GM06990 (cell line): ENCODE measurements at regions not wholly inside any gene's neighbourhood (a gene's known extent, or its start where the extent isn't known, plus 50 kb on each side); places are given as distances from the start of the nearest gene placed in this dataset.
"Not testable (repeated sequence)": the region's sequence is repeated elsewhere in the genome, so short reads cannot be mapped to it uniquely, and the experiment has no call there.

Experiments used
- DNase-seq: peaks from one replicate; pipeline ENCODE4 v3.0.0-alpha.2; 2011; ENCODE audit not compliant: insufficient read length; ENCODE audit errors: extremely low read depth
- H3K27me3 ChIP-seq: replicated peaks from 2 replicates; pipeline ENCODE4 v1.6.0; 2011; ENCODE audit warnings: low read length; ENCODE audit not compliant: control insufficient read depth, insufficient read depth
- H3K36me3 ChIP-seq: 2 replicates; pipeline ENCODE4 v1.5.1; 2011; ENCODE audit warnings: low read length; ENCODE audit not compliant: control insufficient read depth, insufficient read depth
- H3K4me3 ChIP-seq: replicated peaks from 2 replicates; pipeline ENCODE4 v1.5.1; 2011; ENCODE audit warnings: low read depth, mild to moderate bottlenecking, control low read depth, low read length
- CTCF ChIP-seq: IDR thresholded peaks from 2 replicates; pipeline ENCODE4 v1.5.1; 2011; ENCODE audit warnings: low read length, control low read depth, mild to moderate bottlenecking, inconsistent platforms; ENCODE audit not compliant: insufficient read depth, poor library complexity, severe bottlenecking

DNA sequence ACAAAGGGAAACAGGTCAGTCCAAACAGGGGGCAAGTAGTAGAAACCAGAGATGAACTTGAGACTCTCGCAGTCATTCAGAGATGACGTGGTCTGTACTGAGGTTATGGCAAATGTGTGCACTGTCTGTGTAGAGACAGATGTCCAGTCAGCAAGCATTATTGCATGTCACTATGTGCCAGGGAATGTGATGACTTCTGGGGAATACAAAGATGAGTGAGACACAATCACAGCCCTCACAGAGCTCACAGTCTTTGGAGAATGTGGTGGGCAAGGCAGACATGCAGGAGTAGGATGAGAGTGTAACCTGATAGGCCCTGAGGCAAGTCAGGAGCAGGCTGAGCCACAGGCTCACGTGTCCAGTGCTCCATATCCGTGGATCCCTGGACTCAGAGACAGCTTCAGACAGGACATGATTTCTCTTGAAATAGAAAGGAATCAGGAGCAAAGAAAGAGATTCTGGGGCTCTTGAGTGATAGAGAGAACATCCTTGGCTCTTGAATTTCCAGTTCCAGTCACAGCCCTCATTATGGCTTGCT is 550.7 kb downstream of the ETS1 start:
- no peaks in the 10 kb centered on the region; the same call in 1 of the 2 replicates for H3K27me3 ChIP-seq
- H3K4me3 ChIP-seq, result no peak overlapping the region
- DNase-seq, result no peak
- H3K36me3 ChIP-seq, result no peaks in the 10 kb centered on the region
- TF ChIP-seq CTCF, result no peak

DNA sequence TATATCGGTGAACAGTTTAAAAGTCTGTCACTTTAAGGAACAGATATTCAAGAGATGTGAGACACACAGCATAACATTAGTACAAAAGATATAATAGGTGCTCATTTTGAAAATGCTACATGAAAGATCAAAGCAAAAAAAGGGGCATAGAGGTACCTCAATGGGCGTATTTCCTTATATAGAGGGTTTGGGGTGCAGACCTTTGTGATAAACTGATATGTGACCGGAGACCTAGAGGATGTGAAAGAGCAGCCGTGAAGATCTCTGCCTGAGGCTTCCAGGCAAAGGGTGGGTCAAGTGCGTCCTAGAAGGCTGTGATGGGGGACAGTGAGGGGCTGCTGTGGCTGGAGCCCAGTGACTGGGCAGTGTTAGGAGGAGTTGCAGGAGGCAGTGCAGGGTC is 551.4 kb downstream of the ETS1 start:
- TF ChIP-seq CTCF, result no peak
- DNase-seq, result no peak
- no peaks in the 10 kb centered on the region for H3K36me3 ChIP-seq
- H3K4me3 ChIP-seq, result no peak overlapping the region
- H3K27me3 ChIP-seq, result no peaks in the 10 kb centered on the region; the same call in 1 of the 2 replicates

DNA sequence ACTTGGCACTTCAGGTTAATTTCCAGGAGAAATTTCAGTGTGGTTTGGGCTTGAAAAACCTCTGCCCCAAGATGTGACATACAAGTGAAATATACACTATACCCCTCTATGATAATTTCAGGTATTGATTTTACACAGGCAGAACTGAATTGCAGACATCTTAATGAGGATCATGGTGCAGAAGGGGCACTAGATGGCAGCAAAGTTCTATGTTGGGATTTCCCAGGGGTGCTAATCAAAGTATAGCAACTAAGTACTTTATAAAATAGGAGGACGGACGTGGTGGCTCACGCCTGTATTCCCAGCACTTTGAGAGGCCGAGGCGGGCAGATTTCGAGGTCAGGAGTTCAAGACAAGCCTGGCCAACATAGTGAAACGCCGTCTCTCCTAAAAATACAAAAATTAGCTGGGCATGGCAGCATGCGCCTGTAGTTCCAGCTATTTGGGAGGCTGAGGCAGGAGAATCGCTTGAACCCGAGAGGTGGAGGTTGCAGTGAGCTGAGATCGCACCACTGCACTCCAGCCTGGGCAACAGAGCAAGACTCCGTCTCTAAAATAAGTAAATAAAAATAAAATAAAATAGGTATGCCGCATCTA is 555.7 kb downstream of the ETS1 start:
- not testable (repeated sequence) for H3K27me3 ChIP-seq
- peak; percentile 17 for DNase-seq

DNA sequence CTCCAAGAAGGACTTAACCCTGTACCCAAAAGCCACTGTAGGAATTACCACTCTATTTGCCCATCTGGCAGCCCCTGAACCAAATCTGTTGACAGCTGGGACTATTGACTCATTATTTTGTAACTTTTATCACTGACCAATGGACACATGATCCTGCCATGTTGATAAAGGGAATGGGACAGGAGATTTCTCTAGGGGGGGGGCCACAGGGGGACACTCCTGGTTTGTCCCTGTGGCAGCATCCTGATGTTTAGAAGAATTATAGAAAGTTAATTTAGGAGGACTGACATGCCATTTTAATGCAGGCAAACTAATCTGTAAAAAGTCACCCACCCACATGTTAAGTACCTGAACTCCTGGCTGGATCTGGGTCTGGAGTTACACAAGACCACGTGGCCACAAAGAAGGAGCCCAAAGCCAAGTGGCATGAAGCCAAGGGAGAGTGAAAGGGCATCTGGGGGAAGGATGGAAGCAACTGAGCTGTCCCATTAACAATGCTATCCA is 558.1 kb downstream of the ETS1 start:
- H3K27me3 ChIP-seq, result no peaks in the 10 kb centered on the region; the same call in none of the 2 replicates
- no peak for TF ChIP-seq CTCF

More for the DNA sequence above, 555.7 kb downstream of the ETS1 start:
- TF ChIP-seq CTCF, result peak; percentile 71
- not testable (repeated sequence) for H3K36me3 ChIP-seq, H3K4me3 ChIP-seq

GRCh38 chr11:128026596-128026995 is 560.8 kb downstream of the ETS1 start:
- H3K27me3 ChIP-seq, result no peaks in the 10 kb centered on the region; the same call in none of the 2 replicates
- no peak for TF ChIP-seq CTCF
- H3K36me3 ChIP-seq, result no peaks in the 10 kb centered on the region
- H3K4me3 ChIP-seq, result no peak overlapping the region
- DNase-seq, result no peak

More for the DNA sequence above, 558.1 kb downstream of the ETS1 start:
- no peak for DNase-seq
- Histone ChIP-seq H3K4me3 (no peak overlapping the region), H3K36me3 (no peaks in the 10 kb centered on the region)
